ENCODE measurements at regions not wholly inside any gene's neighbourhood (a gene's known extent, or its start where the extent isn't known, plus 50 kb on each side); places are given as distances from the start of the nearest gene placed in this dataset.
"Not testable (repeated sequence)": the region's sequence is repeated elsewhere in the genome, so short reads cannot be mapped to it uniquely, and the experiment has no call there.

DNA sequence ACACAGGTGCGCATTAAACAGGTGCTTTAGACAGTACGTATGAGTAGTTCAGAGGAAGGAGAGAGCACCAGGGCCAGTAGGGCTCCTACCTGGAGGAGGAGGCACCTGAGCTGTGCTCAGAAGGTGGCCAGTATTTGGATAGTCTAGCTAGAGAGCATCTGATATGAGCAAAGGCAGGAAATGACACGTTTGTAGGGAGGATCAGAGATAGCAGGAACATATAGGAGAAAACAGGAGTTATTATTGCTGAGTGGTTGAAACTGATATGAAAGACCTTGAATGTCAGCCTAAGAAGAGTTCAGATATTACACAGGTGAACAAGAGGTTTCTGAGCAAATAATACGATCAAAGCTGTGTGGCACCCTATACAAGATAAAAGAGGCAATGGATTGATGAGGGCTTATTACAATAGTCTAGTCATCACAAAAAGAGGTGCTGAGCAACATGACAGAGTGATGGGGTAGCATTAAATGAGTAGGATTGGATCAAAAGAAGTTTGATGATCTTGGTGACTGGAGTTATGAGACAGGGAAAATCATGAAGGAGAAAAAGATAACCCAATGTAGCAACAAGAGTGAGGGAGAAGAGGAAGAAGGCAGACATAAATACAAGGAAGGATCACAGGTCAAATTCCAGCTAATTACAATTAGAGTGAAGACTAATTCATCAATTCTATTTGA is 69.8 kb upstream of the HIVEP1 start:
- H3K27ac ChIP-seq (ENCODE audit: low read length), result peak overlapping the region; percentile 46
- H3K4me1 ChIP-seq (ENCODE audit: control insufficient read depth, insufficient read depth, low read length), result peaks cover 34% of the 10 kb centered on the region
- 43% methylated on average over 3 of the region's 4 CpGs for WGBS (ENCODE audit: insufficient coverage, low lambda C conversion rate)

DNA sequence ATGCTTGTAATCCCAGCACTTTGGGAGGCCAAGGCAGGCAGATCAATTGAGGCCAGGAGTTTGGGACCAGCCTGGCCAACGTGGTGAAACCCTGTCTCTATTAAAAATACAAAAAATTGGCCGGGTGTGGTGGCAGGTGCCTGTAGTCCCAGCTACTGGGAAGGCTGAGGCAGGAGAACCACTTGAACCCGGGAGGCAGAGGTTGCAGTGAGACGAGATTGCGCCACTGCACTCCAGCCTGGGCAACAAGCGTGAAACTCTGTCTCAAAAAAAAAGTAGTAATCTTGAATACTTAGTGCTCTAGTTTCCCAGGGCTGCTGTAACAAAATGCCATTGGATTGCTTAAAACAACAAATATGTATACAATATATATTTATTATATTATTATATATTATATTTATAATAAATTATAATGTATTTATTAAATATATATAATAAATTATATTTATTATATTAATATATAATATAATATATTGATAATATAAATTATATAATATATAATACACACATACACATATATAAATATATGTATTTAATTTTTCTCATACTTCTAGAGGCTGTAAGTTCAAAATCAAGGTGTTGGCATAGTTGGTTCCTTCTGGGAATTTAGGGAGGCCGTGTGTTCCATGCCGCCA is 71.5 kb upstream of the HIVEP1 start:
- not testable (repeated sequence) for DNase-seq; H3K9me3 ChIP-seq (ENCODE audit: control insufficient read depth, low read depth, low read length); H3K27ac ChIP-seq (ENCODE audit: low read length); H3K4me3 ChIP-seq (ENCODE audit: low read length); H3K27me3 ChIP-seq (ENCODE audit: control insufficient read depth, insufficient read depth, low read length); H3K36me3 ChIP-seq (ENCODE audit: control insufficient read depth, insufficient read depth, low read length)
- no CpG with 5 or more reads among the region's 8 CpGs for WGBS (ENCODE audit: insufficient coverage, low lambda C conversion rate)
- H3K4me1 ChIP-seq (ENCODE audit: control insufficient read depth, insufficient read depth, low read length), result peaks cover 34% of the 10 kb centered on the region

More for the DNA sequence above, 69.8 kb upstream of the HIVEP1 start:
- Histone ChIP-seq H3K4me3 (ENCODE audit: low read length) (no peak overlapping the region), H3K9me3 (ENCODE audit: control insufficient read depth, low read depth, low read length) (no peaks in the 10 kb centered on the region), H3K27me3 (ENCODE audit: control insufficient read depth, insufficient read depth, low read length) (no peaks in the 10 kb centered on the region), H3K36me3 (ENCODE audit: control insufficient read depth, insufficient read depth, low read length) (no peaks in the 10 kb centered on the region)
- DNase-seq, result peak in 1 of 2 donors; percentile 45

- Histone ChIP-seq H3K27me3 (ENCODE audit: control insufficient read depth, insufficient read depth, low read length) (no peaks in the 10 kb centered on the region), H3K9me3 (ENCODE audit: control insufficient read depth, low read depth, low read length) (peaks cover under 1% of the 10 kb centered on the region), H3K36me3 (ENCODE audit: control insufficient read depth, insufficient read depth, low read length) (no peaks in the 10 kb centered on the region), H3K4me1 (ENCODE audit: control insufficient read depth, insufficient read depth, low read length) (peaks cover 25% of the 10 kb centered on the region), H3K27ac (ENCODE audit: low read length) (peak overlapping the region; percentile 85), H3K4me3 (ENCODE audit: low read length) (no peak overlapping the region)
- DNase-seq, result peak; percentile 88 to 93
- 35% methylated on average over 4 of the region's 8 CpGs for WGBS (ENCODE audit: insufficient coverage, low lambda C conversion rate)
Measured at GRCh38 chr6:11938285-11938890, 73.7 kb upstream of the HIVEP1 start.

DNA sequence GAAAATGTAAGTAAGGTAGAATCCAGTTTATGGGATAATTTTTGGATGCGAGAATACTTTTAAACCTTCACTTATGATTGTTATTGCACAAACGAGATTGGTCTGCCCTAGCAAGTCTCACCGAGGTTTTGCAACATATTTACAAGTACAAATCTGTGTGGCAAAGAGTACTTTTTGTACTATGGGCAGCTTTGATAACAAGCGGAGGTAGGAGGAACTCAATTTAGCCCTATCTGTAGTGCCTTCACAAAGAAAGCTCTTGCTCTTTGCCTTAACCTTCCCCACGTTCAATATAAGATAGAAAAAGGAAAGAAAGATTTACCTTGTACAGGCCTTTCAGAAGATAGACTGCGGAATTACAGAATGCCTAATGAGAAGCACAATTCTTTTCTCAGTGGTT is 77.5 kb upstream of the HIVEP1 start:
- no CpG with 5 or more reads among the region's 6 CpGs for WGBS (ENCODE audit: insufficient coverage, low lambda C conversion rate)
- Histone ChIP-seq H3K27ac (ENCODE audit: low read length) (no peak overlapping the region), H3K4me1 (ENCODE audit: control insufficient read depth, insufficient read depth, low read length) (peaks cover 10% of the 10 kb centered on the region), H3K4me3 (ENCODE audit: low read length) (no peak overlapping the region), H3K36me3 (ENCODE audit: control insufficient read depth, insufficient read depth, low read length) (no peaks in the 10 kb centered on the region), H3K9me3 (ENCODE audit: control insufficient read depth, low read depth, low read length) (peaks cover 7% of the 10 kb centered on the region), H3K27me3 (ENCODE audit: control insufficient read depth, insufficient read depth, low read length) (no peaks in the 10 kb centered on the region)
- no peak for DNase-seq

DNA sequence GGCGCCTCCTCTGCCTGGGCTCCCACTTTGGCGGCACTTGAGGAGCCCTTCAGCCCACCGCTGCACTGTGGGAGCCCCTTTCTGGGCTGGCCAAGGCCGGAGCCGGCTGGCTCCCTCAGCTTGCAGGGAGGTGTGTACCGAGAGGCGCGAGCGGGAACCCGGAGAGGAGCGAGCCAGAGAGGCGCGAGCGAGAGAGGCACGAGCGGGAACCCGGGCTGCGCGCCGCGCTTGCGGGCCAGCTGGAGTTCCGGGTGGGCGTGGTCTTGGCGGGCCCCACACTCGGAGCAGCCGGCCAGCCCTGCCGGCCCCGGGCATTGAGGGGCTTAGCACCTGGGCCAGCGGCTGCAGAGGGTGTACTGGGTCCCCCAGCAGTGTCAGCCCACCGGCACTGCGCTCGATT is 79.2 kb upstream of the HIVEP1 start:
- no CpG with 5 or more reads among the region's 33 CpGs for WGBS (ENCODE audit: insufficient coverage, low lambda C conversion rate)
- H3K27me3 ChIP-seq (ENCODE audit: control insufficient read depth, insufficient read depth, low read length); DNase-seq; H3K36me3 ChIP-seq (ENCODE audit: control insufficient read depth, insufficient read depth, low read length); H3K9me3 ChIP-seq (ENCODE audit: control insufficient read depth, low read depth, low read length); H3K4me3 ChIP-seq (ENCODE audit: low read length); H3K4me1 ChIP-seq (ENCODE audit: control insufficient read depth, insufficient read depth, low read length); H3K27ac ChIP-seq (ENCODE audit: low read length): not testable (repeated sequence)

DNA sequence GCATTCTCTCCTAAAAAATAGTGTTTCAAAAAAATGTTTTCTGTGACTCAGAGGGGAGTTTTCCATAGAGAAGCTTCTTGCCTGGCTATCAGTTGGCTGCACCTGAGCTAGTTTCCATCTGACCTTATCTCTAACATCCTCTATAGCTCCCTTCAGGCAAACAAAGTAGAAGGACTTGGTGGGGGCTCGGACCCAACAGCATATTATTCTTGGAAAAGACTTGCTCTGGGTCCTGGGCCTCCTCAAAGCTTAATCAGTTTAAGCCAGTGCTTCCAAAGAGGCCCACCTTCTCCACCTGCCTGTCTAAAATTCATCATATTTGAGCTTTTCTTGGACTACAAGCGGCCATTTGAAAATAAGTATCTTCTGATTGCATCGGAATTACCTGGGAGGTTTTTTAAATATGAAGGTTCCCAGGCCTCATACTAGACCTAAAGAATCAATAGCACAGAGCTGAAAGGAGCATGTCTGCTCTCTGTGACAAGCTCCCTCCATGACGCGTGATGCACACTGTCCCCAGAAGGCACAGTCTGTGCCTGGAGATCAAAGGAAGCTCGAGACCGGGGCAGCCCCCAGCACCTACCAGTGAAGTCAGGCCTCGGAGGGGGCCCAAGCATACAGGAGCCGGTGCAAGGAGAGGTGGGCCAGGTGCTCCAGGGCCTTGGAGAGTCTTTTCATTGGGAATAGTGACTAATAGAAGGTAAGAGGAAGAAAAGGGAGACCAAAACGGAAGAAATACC is 80.6 kb upstream of the HIVEP1 start:
- no peaks in the 10 kb centered on the region for H3K4me1 ChIP-seq (ENCODE audit: control insufficient read depth, insufficient read depth, low read length)
- H3K27ac ChIP-seq (ENCODE audit: low read length), result no peak overlapping the region
- no peak for DNase-seq
- H3K9me3 ChIP-seq (ENCODE audit: control insufficient read depth, low read depth, low read length), result peaks cover 7% of the 10 kb centered on the region
- no peak overlapping the region for H3K4me3 ChIP-seq (ENCODE audit: low read length)
- no peaks in the 10 kb centered on the region for H3K27me3 ChIP-seq (ENCODE audit: control insufficient read depth, insufficient read depth, low read length)
- 100% methylated on average over 2 of the region's 10 CpGs for WGBS (ENCODE audit: insufficient coverage, low lambda C conversion rate)
- no peaks in the 10 kb centered on the region for H3K36me3 ChIP-seq (ENCODE audit: control insufficient read depth, insufficient read depth, low read length)

- DNase-seq; H3K27ac ChIP-seq (ENCODE audit: low read length); H3K4me3 ChIP-seq (ENCODE audit: low read length); H3K27me3 ChIP-seq (ENCODE audit: control insufficient read depth, insufficient read depth, low read length); H3K36me3 ChIP-seq (ENCODE audit: control insufficient read depth, insufficient read depth, low read length); H3K9me3 ChIP-seq (ENCODE audit: control insufficient read depth, low read depth, low read length); H3K4me1 ChIP-seq (ENCODE audit: control insufficient read depth, insufficient read depth, low read length): not testable (repeated sequence)
- WGBS (ENCODE audit: insufficient coverage, low lambda C conversion rate), result 100% methylated on average over 1 of the region's 6 CpGs
Measured at GRCh38 chr6:11930834-11931233, 81.3 kb upstream of the HIVEP1 start.

DNA sequence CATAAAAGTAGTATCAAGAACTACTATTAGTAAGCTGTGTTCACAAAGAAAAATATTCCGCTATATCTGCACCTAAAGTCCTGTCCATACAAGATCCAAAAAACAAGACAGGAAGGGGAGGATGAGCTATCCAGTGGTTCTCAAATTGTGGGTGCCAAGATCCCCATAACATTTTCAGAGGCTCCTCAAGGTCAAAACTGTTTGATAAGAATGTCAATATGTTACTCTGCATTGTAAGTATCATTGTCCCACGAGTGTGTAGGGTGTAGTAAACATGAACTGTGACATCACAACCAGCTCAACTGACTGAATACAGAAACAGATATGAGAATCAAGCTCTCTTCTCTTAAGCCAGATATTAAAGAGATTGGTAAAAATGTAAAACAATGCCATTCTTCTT is 81.9 kb upstream of the HIVEP1 start:
- no peak for DNase-seq
- no peaks in the 10 kb centered on the region for H3K36me3 ChIP-seq (ENCODE audit: control insufficient read depth, insufficient read depth, low read length)
- peaks cover 7% of the 10 kb centered on the region for H3K9me3 ChIP-seq (ENCODE audit: control insufficient read depth, low read depth, low read length)
- H3K4me1 ChIP-seq (ENCODE audit: control insufficient read depth, insufficient read depth, low read length), result no peaks in the 10 kb centered on the region
- H3K27ac ChIP-seq (ENCODE audit: low read length), result no peak overlapping the region
- WGBS (ENCODE audit: insufficient coverage, low lambda C conversion rate), result 100% methylated on average over 1 of the region's 2 CpGs
- no peaks in the 10 kb centered on the region for H3K27me3 ChIP-seq (ENCODE audit: control insufficient read depth, insufficient read depth, low read length)
- H3K4me3 ChIP-seq (ENCODE audit: low read length), result no peak overlapping the region

GRCh38 chr6:11929241-11929835 is 82.8 kb upstream of the HIVEP1 start:
- H3K9me3 ChIP-seq (ENCODE audit: control insufficient read depth, low read depth, low read length), result peaks cover 7% of the 10 kb centered on the region
- DNase-seq, result no peak
- H3K4me1 ChIP-seq (ENCODE audit: control insufficient read depth, insufficient read depth, low read length), result no peaks in the 10 kb centered on the region
- no peak overlapping the region for H3K4me3 ChIP-seq (ENCODE audit: low read length)
- H3K27ac ChIP-seq (ENCODE audit: low read length), result no peak overlapping the region
- no peaks in the 10 kb centered on the region for H3K27me3 ChIP-seq (ENCODE audit: control insufficient read depth, insufficient read depth, low read length)
- 90% methylated on average over 2 of the region's 8 CpGs for WGBS (ENCODE audit: insufficient coverage, low lambda C conversion rate)
- no peaks in the 10 kb centered on the region for H3K36me3 ChIP-seq (ENCODE audit: control insufficient read depth, insufficient read depth, low read length)
